ENCODE measurements at regions not wholly inside any gene's neighbourhood (a gene's known extent, or its start where the extent isn't known, plus 50 kb on each side); places are given as distances from the start of the nearest gene placed in this dataset.

DNA sequence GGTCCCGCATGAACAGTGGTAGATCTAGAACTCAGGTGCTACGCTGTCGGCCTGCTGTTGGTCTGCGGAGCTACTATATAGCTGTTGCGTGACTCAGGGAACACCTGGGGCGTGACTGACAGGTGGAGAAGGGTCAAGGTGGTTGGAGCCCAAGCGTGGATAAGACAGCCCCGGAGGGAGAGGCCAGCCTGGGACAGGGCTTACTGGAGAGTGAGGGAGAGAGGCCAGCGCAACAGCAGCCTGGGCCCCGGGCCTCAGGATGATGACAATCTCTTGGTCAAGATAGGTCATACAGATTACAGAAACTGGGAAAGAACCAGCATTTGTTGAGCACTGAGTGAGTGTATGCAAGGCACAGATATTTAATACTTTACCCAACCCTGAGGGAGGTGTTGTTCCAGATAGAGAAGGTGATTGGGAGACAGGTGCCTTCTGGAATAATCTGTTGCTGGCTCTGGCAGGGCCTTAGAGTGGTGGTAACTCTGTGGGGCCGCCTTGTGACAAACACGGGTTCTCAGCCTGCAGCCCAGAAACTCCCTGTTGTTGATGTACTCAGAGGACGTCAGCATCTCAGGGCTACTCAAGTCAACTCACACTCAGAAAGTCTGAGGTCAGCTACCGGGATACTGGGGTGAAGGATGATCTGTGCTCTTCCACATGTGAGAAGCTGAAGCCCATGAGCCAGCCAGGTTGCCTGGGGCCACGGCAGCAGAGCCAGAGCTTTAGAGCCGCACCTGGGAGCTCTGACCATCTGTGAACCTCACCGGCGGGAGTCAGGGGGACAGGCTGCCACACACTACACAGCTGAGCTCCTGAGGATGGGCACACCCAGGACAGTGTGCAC, 265.4 kb upstream of the HES1 start:
- Histone ChIP-seq H3K36me3 (ENCODE audit: insufficient read depth) (no peaks in the 10 kb centered on the region), H3K4me1 (ENCODE audit: insufficient read depth) (peaks cover 26% of the 10 kb centered on the region), H3K27ac (ENCODE audit: low read depth) (no peak overlapping the region), H3K27me3 (ENCODE audit: insufficient read depth) (peaks cover 35% of the 10 kb centered on the region), H2AFZ (peak overlapping the region; percentile 99), H3K9me2 (ENCODE audit: insufficient read depth) (peaks cover 14% of the 10 kb centered on the region), H3K4me3 (no peak overlapping the region), H3K4me2 (no peak overlapping the region), H4K20me1 (replicated peaks; ENCODE audit: insufficient read depth) (no peaks in the 10 kb centered on the region), H3F3A (replicated peaks; ENCODE audit: low read depth) (0 out of 2 replicates have a peak, but pooled peaks cover 11% of the 10 kb centered on the region), H3K79me2 (replicated peaks; ENCODE audit: insufficient read depth) (no peaks in the 10 kb centered on the region)
- Mint-ChIP-seq H3K9me3 (no peaks in the 10 kb centered on the region), H3K27me3 (ENCODE audit: insufficient read depth, low read depth, poor library complexity) (peaks cover 32% of the 10 kb centered on the region), H3K4me1 (peaks cover 33% of the 10 kb centered on the region), H3K27ac (no peak overlapping the region), H3K4me3 (no peak overlapping the region), H3K36me3 (ENCODE audit: low read depth) (no peaks in the 10 kb centered on the region)
- TF ChIP-seq, protein P1, sequence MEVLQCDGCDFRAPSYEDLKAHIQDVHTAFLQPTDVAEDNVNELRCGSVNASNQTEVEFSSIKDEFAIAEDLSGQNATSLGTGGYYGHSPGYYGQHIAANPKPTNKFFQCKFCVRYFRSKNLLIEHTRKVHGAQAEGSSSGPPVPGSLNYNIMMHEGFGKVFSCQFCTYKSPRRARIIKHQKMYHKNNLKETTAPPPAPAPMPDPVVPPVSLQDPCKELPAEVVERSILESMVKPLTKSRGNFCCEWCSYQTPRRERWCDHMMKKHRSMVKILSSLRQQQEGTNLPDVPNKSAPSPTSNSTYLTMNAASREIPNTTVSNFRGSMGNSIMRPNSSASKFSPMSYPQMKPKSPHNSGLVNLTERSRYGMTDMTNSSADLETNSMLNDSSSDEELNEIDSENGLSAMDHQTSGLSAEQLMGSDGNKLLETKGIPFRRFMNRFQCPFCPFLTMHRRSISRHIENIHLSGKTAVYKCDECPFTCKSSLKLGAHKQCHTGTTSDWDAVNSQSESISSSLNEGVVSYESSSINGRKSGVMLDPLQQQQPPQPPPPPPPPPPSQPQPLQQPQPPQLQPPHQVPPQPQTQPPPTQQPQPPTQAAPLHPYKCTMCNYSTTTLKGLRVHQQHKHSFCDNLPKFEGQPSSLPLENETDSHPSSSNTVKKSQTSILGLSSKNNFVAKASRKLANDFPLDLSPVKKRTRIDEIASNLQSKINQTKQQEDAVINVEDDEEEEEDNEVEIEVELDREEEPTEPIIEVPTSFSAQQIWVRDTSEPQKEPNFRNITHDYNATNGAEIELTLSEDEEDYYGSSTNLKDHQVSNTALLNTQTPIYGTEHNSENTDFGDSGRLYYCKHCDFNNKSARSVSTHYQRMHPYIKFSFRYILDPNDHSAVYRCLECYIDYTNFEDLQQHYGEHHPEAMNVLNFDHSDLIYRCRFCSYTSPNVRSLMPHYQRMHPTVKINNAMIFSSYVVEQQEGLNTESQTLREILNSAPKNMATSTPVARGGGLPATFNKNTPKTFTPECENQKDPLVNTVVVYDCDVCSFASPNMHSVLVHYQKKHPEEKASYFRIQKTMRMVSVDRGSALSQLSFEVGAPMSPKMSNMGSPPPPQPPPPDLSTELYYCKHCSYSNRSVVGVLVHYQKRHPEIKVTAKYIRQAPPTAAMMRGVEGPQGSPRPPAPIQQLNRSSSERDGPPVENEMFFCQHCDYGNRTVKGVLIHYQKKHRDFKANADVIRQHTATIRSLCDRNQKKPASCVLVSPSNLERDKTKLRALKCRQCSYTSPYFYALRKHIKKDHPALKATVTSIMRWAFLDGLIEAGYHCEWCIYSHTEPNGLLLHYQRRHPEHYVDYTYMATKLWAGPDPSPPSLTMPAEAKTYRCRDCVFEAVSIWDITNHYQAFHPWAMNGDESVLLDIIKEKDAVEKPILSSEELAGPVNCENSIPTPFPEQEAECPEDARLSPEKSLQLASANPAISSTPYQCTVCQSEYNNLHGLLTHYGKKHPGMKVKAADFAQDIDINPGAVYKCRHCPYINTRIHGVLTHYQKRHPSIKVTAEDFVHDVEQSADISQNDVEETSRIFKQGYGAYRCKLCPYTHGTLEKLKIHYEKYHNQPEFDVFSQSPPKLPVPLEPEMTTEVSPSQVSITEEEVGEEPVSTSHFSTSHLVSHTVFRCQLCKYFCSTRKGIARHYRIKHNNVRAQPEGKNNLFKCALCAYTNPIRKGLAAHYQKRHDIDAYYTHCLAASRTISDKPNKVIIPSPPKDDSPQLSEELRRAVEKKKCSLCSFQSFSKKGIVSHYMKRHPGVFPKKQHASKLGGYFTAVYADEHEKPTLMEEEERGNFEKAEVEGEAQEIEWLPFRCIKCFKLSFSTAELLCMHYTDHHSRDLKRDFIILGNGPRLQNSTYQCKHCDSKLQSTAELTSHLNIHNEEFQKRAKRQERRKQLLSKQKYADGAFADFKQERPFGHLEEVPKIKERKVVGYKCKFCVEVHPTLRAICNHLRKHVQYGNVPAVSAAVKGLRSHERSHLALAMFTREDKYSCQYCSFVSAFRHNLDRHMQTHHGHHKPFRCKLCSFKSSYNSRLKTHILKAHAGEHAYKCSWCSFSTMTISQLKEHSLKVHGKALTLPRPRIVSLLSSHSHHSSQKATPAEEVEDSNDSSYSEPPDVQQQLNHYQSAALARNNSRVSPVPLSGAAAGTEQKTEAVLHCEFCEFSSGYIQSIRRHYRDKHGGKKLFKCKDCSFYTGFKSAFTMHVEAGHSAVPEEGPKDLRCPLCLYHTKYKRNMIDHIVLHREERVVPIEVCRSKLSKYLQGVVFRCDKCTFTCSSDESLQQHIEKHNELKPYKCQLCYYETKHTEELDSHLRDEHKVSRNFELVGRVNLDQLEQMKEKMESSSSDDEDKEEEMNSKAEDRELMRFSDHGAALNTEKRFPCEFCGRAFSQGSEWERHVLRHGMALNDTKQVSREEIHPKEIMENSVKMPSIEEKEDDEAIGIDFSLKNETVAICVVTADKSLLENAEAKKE (CRISPR knock-in tag; IDR thresholded peaks at IDR 0.05) = no peak
- TF ChIP-seq ZNF114 (CRISPR knock-in tag; IDR thresholded peaks at IDR 0.05) = no peak
- peak; percentile 20 for DNase-seq (ENCODE audit: low spot score)
- ATAC-seq = peak; percentile 9

DNA sequence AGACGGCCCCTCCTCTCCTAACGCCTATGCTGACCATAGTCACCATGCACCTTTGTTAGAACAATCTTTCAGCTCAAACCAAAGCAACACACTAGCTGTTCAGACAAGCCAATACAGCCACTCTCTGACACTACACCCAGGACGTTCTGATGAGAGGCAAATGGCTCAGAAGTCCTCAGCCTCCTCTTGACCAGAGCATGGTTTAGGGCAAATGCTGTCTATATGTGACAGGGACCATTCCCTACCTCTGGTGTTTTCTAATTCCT, 264.8 kb upstream of the HES1 start:
- no peaks in the 10 kb centered on the region for H3K79me2 ChIP-seq (replicated peaks; ENCODE audit: insufficient read depth)
- peaks cover 22% of the 10 kb centered on the region for H3K4me1 ChIP-seq (ENCODE audit: insufficient read depth)
- H4K20me1 ChIP-seq (replicated peaks; ENCODE audit: insufficient read depth) = no peaks in the 10 kb centered on the region
- Mint-ChIP-seq H3K9me3 (no peaks in the 10 kb centered on the region), H3K4me1 (peaks cover 30% of the 10 kb centered on the region), H3K4me3 (no peak overlapping the region), H3K27me3 (ENCODE audit: insufficient read depth, low read depth, poor library complexity) (peaks cover 32% of the 10 kb centered on the region), H3K36me3 (ENCODE audit: low read depth) (no peaks in the 10 kb centered on the region), H3K27ac (no peak overlapping the region)
- 0 out of 2 replicates have a peak, but pooled peaks cover 11% of the 10 kb centered on the region for H3F3A ChIP-seq (replicated peaks; ENCODE audit: low read depth)
- H3K27ac ChIP-seq (ENCODE audit: low read depth) = no peak overlapping the region
- H3K4me3 ChIP-seq = no peak overlapping the region
- H3K9me2 ChIP-seq (ENCODE audit: insufficient read depth) = peaks cover 8% of the 10 kb centered on the region; the same call in 1 of the 2 replicates
- peaks cover 35% of the 10 kb centered on the region for H3K27me3 ChIP-seq (ENCODE audit: insufficient read depth)
- H3K4me2 ChIP-seq = no peak overlapping the region
- ATAC-seq = no peak
- DNase-seq (ENCODE audit: low spot score) = no peak
- H2AFZ ChIP-seq = no peak overlapping the region
- no peaks in the 10 kb centered on the region for H3K36me3 ChIP-seq (ENCODE audit: insufficient read depth)
- TF ChIP-seq POLR2AphosphoS5 (IDR thresholded peaks at IDR 0.05; ENCODE audit: low read depth) = no peak
- TF ChIP-seq ZNF331 (CRISPR knock-in tag; IDR thresholded peaks at IDR 0.05; ENCODE audit: low read depth) = no peak
- TF ChIP-seq, protein P1 (CRISPR knock-in tag; IDR thresholded peaks at IDR 0.05) = no peak
- TF ChIP-seq ZNF114 (CRISPR knock-in tag; IDR thresholded peaks at IDR 0.05) = no peak
